C4-2B (cell line): ENCODE measurements at regions not wholly inside any gene's neighbourhood (a gene's known extent, or its start where the extent isn't known, plus 50 kb on each side); places are given as distances from the start of the nearest gene placed in this dataset.

Source experiments
- ZFX ChIP-seq: fragments of 450-650 bp; IDR thresholded peaks from 2 replicates; pipeline ENCODE4 v1.6.1; 2017
- TF ChIP-seq, protein P1 (sequence below): fragments of 450-650 bp; conservative IDR thresholded peaks from 2 replicates; pipeline ENCODE4 v1.5.1; 2017; ENCODE audit warnings: mild to moderate bottlenecking

DNA sequence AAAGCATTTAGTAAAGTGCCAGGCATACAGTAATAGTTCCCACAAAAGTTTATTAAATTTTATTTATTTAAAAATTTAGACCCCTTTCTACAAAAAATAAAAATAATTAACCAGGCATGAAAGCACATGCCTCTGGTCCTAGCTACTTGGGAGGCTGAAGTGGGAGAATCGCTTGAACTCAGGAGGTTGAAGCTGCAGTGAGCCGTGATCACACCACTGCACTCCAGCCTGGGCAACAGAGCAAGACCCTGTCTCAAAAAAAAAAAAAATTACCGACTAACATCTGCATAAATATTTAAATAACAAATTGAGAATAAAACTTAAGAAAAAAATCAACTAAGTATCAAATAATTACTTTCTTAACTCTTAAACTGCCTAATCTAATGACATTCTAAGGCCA, 64.3 kb upstream of the TRIM24 start:
- TF ChIP-seq, protein P1, sequence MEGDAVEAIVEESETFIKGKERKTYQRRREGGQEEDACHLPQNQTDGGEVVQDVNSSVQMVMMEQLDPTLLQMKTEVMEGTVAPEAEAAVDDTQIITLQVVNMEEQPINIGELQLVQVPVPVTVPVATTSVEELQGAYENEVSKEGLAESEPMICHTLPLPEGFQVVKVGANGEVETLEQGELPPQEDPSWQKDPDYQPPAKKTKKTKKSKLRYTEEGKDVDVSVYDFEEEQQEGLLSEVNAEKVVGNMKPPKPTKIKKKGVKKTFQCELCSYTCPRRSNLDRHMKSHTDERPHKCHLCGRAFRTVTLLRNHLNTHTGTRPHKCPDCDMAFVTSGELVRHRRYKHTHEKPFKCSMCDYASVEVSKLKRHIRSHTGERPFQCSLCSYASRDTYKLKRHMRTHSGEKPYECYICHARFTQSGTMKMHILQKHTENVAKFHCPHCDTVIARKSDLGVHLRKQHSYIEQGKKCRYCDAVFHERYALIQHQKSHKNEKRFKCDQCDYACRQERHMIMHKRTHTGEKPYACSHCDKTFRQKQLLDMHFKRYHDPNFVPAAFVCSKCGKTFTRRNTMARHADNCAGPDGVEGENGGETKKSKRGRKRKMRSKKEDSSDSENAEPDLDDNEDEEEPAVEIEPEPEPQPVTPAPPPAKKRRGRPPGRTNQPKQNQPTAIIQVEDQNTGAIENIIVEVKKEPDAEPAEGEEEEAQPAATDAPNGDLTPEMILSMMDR: no peak
- TF ChIP-seq ZFX: no peak
